Uterus (tissue), 2 donors: ENCODE measurements at regions not wholly inside any gene's neighbourhood (a gene's known extent, or its start where the extent isn't known, plus 50 kb on each side); places are given as distances from the start of the nearest gene placed in this dataset.

Experiments
- POLR2A ChIP-seq, 2 donors: fragments of 450-650 bp; IDR thresholded peaks; one replicate each; pipeline ENCODE4 v1.6.1; 2016; ENCODE audit warnings: antibody characterized with exemption in 2 of 2, mild to moderate bottlenecking in 1 of 2, moderate library complexity in 1 of 2
- TF ChIP-seq, protein P1 (sequence below), 4 experiments: fragments of 200-600 bp in 2 of 4; fragments of 450-650 bp in 2 of 4; sonication (generic) in 2 of 4; IDR thresholded peaks; one replicate each; pipeline ENCODE4 v1.5.1; 2016 to 2019; ENCODE audit warnings: antibody characterized with exemption in 4 of 4, mild to moderate bottlenecking in 2 of 4, moderate library complexity in 1 of 4

DNA sequence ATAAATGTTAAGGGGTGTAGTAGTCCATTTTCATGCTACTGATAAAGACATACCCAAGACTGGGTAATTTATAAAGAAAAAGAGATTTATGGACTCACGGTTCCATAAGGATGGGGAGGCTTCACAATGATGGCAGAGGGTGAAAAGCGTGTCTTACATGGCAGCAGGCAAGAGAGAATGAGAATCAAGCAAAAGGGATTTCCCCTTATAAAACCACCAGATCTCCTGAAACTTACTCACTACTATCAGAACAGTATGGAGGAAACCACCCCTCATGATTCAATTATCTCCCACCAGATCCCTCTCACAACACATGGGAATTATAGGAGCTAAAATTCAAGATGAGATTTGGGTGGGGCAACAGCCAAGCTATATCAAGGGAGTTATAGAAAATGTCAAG, 329.2 kb downstream of the DTHD1 start:
- TF ChIP-seq, protein P1, sequence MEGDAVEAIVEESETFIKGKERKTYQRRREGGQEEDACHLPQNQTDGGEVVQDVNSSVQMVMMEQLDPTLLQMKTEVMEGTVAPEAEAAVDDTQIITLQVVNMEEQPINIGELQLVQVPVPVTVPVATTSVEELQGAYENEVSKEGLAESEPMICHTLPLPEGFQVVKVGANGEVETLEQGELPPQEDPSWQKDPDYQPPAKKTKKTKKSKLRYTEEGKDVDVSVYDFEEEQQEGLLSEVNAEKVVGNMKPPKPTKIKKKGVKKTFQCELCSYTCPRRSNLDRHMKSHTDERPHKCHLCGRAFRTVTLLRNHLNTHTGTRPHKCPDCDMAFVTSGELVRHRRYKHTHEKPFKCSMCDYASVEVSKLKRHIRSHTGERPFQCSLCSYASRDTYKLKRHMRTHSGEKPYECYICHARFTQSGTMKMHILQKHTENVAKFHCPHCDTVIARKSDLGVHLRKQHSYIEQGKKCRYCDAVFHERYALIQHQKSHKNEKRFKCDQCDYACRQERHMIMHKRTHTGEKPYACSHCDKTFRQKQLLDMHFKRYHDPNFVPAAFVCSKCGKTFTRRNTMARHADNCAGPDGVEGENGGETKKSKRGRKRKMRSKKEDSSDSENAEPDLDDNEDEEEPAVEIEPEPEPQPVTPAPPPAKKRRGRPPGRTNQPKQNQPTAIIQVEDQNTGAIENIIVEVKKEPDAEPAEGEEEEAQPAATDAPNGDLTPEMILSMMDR (IDR thresholded peaks at IDR 0.05), result no peak
- TF ChIP-seq POLR2A (IDR thresholded peaks at IDR 0.05), result no peak
